ENCODE measurements at regions not wholly inside any gene's neighbourhood (a gene's known extent, or its start where the extent isn't known, plus 50 kb on each side); places are given as distances from the start of the nearest gene placed in this dataset.

DNA sequence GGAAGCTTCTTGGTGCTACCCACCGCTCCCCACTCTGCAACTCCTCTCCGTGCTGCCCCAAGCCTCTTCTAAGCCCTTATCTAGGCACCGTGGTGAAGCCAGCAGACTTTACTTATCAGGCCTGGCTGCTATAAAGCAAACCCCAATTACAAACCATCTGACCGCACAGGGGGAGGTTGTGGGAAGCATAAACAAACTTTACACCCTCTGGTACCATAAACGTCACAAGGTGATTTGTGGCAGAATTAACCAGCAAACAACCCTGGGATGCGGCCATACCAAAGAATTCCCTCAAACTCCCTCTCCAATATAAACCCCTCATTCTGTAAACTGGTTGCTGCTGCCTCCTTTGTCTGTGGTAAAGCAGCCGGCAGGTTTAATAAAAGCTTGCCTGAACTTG lies 55.2 kb downstream of the MAGEC2 start:
- no peak for TF ChIP-seq POLR2A (IDR thresholded peaks at IDR 0.05)
- TF ChIP-seq, protein P1, sequence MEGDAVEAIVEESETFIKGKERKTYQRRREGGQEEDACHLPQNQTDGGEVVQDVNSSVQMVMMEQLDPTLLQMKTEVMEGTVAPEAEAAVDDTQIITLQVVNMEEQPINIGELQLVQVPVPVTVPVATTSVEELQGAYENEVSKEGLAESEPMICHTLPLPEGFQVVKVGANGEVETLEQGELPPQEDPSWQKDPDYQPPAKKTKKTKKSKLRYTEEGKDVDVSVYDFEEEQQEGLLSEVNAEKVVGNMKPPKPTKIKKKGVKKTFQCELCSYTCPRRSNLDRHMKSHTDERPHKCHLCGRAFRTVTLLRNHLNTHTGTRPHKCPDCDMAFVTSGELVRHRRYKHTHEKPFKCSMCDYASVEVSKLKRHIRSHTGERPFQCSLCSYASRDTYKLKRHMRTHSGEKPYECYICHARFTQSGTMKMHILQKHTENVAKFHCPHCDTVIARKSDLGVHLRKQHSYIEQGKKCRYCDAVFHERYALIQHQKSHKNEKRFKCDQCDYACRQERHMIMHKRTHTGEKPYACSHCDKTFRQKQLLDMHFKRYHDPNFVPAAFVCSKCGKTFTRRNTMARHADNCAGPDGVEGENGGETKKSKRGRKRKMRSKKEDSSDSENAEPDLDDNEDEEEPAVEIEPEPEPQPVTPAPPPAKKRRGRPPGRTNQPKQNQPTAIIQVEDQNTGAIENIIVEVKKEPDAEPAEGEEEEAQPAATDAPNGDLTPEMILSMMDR (IDR thresholded peaks at IDR 0.05), result no peak
